Neural cell (in vitro differentiated cells): ENCODE measurements at regions not wholly inside any gene's neighbourhood (a gene's known extent, or its start where the extent isn't known, plus 50 kb on each side); places are given as distances from the start of the nearest gene placed in this dataset.

Experiments used
- EP300 ChIP-seq: fragments of 450-650 bp; conservative IDR thresholded peaks from 2 replicates; pipeline ENCODE4 v1.6.1; 2014; ENCODE audit warnings: antibody characterized with exemption, mild to moderate bottlenecking, moderate library complexity; ENCODE audit not compliant: poor library complexity, severe bottlenecking
- EZH2 ChIP-seq: fragments of 200-600, 300-800 bp; shearing (Covaris generic), sonication (generic); IDR thresholded peaks from 2 replicates; pipeline ENCODE4 v1.6.1; 2014; ENCODE audit warnings: antibody characterized with exemption, low read length, borderline replicate concordance, mild to moderate bottlenecking; ENCODE audit not compliant: insufficient read depth, poor library complexity, severe bottlenecking
- POLR2AphosphoS5 ChIP-seq: IDR thresholded peaks from 2 replicates; pipeline ENCODE4 v1.6.1; 2012
- SMC3 ChIP-seq: fragments of 450-650 bp; conservative IDR thresholded peaks from 2 replicates; pipeline ENCODE4 v1.6.1; 2014; ENCODE audit warnings: antibody characterized with exemption, mild to moderate bottlenecking, moderate library complexity; ENCODE audit not compliant: poor library complexity
- TAF1 ChIP-seq: IDR thresholded peaks from 2 replicates; pipeline ENCODE4 v1.6.1; 2012; ENCODE audit warnings: low read depth
- TF ChIP-seq, protein P1 (sequence below): IDR thresholded peaks from 2 replicates; pipeline ENCODE4 v1.6.1; 2012; ENCODE audit warnings: borderline replicate concordance
- TF ChIP-seq, protein P2 (sequence below): fragments of 450-650 bp; IDR thresholded peaks from 2 replicates; pipeline ENCODE4 v1.5.1; 2014; ENCODE audit warnings: antibody characterized with exemption, mild to moderate bottlenecking, moderate library complexity; ENCODE audit not compliant: poor library complexity, severe bottlenecking

- TF ChIP-seq, protein P1, sequence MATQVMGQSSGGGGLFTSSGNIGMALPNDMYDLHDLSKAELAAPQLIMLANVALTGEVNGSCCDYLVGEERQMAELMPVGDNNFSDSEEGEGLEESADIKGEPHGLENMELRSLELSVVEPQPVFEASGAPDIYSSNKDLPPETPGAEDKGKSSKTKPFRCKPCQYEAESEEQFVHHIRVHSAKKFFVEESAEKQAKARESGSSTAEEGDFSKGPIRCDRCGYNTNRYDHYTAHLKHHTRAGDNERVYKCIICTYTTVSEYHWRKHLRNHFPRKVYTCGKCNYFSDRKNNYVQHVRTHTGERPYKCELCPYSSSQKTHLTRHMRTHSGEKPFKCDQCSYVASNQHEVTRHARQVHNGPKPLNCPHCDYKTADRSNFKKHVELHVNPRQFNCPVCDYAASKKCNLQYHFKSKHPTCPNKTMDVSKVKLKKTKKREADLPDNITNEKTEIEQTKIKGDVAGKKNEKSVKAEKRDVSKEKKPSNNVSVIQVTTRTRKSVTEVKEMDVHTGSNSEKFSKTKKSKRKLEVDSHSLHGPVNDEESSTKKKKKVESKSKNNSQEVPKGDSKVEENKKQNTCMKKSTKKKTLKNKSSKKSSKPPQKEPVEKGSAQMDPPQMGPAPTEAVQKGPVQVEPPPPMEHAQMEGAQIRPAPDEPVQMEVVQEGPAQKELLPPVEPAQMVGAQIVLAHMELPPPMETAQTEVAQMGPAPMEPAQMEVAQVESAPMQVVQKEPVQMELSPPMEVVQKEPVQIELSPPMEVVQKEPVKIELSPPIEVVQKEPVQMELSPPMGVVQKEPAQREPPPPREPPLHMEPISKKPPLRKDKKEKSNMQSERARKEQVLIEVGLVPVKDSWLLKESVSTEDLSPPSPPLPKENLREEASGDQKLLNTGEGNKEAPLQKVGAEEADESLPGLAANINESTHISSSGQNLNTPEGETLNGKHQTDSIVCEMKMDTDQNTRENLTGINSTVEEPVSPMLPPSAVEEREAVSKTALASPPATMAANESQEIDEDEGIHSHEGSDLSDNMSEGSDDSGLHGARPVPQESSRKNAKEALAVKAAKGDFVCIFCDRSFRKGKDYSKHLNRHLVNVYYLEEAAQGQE = no peak
- TF ChIP-seq, protein P2, sequence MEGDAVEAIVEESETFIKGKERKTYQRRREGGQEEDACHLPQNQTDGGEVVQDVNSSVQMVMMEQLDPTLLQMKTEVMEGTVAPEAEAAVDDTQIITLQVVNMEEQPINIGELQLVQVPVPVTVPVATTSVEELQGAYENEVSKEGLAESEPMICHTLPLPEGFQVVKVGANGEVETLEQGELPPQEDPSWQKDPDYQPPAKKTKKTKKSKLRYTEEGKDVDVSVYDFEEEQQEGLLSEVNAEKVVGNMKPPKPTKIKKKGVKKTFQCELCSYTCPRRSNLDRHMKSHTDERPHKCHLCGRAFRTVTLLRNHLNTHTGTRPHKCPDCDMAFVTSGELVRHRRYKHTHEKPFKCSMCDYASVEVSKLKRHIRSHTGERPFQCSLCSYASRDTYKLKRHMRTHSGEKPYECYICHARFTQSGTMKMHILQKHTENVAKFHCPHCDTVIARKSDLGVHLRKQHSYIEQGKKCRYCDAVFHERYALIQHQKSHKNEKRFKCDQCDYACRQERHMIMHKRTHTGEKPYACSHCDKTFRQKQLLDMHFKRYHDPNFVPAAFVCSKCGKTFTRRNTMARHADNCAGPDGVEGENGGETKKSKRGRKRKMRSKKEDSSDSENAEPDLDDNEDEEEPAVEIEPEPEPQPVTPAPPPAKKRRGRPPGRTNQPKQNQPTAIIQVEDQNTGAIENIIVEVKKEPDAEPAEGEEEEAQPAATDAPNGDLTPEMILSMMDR = no peak
- TF ChIP-seq POLR2AphosphoS5 (no peak), EP300 (no peak), SMC3 (no peak), TAF1 (no peak), EZH2 (no peak)
These were observed 134.6 kb upstream of the ROPN1 start for GRCh38 chr3:124126436-124127023.
